T-helper 2 cell (primary cell): ENCODE measurements at regions not wholly inside any gene's neighbourhood (a gene's known extent, or its start where the extent isn't known, plus 50 kb on each side); places are given as distances from the start of the nearest gene placed in this dataset.

Source experiments
- DNase-seq, 5 experiments: peaks; one replicate each; pipeline versions ENCODE4 v3.0.0 to v3.0.0-alpha.2; 2012 to 2022

DNA sequence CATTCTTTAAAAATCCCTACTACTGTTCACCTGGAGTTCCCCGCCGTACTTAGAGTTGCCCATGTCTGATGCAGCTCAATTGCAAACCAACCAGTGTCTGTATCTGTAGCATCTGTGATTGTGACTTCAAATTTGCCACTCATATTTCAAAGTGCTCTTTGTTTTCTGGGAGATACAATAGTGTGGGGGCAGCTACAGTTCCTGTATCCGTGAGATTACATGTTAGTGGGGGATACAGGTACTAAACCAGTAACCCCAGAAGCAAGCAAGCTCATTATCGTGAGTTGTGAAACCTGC is 140.9 kb downstream of the ANKRD60 start:
- no peak for DNase-seq

DNA sequence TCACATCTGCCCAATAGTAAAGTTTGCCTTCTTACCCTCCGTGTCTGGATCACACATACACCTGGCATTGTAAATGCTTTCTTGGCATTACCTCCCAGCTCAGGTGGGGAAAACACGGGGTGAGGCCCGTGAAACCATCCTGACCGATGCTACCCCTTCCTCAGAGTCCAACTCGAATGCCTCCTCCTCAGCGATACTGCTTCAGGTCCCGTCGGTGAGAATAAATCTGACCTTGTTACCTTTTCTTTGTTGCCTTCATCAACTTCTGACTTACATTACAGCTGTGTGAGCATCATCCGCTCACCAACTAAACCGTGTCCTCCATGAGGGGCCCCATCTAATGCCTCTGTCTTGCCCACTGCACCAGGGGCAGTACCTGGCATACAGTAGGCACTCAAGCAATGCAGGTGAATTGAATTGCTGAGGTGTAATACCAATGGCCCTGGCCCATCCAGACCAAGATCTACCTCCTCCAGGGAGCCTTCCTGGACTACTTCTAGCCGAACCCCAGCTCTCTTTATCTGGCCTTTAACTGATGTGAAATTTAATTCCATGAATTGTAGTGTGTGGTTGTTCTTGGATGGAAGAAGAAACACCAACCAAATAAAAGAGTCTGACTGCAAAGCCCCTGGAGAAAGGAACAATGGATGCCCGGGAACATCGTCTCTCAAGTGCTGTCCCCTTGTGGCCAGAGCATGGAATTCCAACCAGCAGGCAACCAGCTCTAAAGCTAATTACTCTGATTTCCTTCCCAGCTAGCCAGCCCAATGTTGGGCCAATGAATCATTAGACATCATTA is 141.5 kb downstream of the ANKRD60 start:
- no peak for DNase-seq

DNA sequence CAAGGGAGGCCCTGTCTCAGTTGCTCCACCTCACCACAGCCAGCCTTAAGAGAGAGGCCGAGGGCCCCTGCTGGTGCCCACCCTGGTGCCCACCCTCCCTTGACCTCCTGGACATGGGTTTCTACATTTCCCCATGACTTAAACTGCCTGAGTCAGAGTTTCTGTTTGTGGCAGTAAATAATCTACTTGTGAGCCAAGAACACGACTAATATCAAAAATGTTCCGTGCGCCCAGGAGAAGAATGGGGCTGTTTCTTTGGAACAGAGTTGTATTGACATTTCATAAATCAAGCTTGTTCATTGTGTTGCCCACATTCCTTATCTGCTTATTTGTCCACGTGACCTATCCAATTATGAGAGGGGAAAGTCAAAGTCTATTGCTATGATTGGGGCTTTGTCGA is 143.5 kb downstream of the ANKRD60 start:
- no peak for DNase-seq

DNA sequence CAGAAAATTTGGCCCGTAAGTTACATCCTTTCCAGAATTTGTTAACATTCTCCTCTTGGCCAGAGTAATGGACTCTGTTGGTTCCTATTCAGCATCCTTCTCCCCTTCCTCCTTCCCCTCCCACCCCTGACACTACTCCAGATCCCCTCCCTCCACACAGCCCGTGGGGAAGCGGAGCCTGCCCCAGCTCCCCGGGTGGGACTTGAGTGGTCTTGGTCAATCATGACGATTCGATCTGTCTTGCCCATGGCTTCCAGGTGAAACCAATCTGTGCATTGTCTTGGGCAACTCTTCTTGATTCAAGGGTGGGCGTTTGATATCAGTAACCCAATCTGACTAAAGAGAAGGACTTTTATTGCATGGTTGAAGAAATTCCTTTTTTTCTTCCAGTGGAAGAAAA is 143.9 kb downstream of the ANKRD60 start:
- no peak for DNase-seq

DNA sequence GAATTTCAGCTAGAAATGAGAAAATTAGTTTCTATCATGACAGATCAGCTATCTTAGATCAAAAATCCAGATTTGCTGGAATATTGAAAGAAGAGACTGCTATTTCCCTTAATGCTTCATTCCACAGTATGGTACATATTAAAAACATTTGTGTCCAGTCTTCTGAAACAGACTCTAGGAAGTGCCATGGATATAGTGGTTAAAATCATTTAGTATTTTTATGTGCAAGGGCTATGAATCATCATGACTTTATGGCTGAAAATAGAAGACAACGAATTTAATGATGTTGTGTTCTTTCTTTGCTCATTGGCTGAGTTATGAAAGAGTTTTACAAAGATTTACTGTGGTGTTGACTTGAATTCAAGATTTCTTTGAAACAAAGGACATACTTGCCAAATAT is 146.6 kb downstream of the ANKRD60 start:
- no peak for DNase-seq

DNA sequence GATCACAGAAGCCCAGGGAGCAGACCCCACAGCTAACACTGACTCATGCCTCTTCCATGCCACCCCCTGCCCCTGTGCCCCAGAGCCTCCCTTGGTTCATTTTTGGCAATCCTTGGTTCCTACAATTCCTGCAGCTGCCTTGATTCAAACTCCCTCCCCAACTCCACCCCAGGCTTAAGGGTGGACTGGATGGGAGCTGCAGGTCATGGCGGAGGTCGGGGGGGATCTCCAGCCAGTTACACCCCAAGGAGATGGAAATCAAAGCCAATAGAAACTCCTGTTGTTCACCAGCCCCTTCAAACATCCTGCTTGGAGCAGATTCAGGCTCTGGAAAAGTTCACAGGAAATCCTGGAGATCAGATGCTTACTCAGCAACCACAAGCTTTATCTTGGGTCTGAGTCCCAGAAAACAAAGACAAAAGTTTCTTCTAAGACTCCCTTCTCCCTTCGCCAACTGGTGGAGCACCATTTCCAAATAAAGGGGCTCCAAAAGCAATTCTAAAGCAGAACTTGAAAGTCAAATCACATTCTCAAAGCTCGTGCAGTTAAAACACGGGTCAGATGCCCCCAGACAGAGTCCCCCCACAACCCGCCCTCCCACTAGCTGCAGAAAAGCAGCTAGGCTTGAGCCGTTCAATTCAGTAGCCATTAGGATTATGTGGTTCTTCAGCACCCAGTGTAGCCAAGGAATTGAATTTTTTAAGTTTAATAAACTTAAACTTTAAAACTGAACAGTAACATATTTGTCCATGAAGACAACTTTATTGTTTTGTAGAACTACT is 149.5 kb downstream of the ANKRD60 start:
- DNase-seq, result no peak

DNA sequence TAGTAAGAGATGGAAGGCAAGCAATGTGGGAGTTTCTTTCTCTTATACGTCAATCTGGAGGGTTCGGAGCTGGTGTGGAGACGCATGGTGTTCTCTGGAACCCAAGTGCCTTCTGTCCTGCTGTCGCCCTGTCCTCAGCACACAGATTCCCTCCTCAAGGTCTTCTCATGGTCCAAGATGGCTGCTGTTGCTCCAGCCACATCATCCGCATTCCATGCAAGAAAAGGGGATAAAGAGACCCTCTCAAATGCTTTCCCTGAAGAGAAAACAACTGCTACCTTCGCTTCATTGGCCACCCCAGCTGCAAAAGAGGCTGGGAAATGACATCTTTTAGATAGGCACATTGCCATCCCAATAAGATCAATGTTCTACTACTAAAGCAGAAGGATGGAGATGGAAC is 151.2 kb downstream of the ANKRD60 start:
- no peak for DNase-seq

DNA sequence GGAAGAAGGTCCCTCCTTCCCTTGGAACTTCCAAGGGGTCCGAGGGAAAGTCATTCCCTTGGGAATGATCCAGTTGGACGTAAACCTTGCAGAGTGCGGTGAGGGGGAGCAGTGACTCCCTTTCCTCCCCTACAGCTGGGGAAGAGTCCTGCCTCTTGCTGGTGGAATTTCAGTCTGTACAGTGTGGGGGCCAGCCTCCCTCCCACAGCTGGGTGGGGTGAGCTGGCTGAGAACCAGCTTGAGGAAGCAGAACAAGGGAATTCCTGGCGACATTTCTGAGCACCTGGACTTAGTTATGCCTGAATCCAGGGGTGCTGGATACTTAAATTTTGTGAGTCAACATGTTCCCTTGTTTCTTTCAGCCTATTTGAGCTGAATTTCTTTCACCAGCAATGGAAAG is 152.0 kb downstream of the ANKRD60 start:
- DNase-seq, result no peak

DNA sequence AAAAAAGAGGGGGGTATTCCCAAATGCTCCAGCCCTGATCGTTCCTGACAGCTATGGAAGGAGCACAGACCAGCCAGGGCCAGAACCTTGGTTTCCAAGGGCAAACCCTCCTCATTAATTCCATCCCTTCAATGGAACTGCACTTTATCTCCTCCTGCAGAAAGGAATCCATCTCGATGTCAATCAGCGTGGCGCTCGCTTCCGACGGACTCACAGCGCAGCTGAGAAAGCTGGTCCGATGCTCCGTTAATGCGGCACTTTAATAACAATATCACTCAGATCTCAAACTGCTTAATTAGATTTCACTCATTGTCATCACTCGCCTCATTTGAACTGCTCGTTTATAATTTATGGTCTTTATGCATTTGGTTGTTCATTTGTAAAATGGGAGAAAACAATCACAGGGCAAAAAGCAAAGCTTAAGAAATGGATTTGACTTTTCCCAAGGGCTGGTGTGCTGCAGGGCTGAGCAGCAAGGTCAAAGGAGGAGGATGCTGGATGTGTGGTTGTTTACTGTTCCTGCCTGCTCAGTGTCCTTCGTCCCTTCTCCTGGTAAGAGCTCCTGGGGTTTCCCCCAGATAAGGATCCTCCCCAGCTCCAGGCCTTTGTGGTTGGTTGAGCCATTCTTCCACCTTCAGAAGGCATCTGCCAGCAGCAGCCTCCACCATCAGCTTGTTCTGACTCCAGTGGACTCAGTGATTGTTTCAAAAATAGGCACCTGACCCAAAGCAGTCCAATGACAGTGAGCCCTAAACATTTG is 152.7 kb downstream of the ANKRD60 start:
- no peak for DNase-seq

DNA sequence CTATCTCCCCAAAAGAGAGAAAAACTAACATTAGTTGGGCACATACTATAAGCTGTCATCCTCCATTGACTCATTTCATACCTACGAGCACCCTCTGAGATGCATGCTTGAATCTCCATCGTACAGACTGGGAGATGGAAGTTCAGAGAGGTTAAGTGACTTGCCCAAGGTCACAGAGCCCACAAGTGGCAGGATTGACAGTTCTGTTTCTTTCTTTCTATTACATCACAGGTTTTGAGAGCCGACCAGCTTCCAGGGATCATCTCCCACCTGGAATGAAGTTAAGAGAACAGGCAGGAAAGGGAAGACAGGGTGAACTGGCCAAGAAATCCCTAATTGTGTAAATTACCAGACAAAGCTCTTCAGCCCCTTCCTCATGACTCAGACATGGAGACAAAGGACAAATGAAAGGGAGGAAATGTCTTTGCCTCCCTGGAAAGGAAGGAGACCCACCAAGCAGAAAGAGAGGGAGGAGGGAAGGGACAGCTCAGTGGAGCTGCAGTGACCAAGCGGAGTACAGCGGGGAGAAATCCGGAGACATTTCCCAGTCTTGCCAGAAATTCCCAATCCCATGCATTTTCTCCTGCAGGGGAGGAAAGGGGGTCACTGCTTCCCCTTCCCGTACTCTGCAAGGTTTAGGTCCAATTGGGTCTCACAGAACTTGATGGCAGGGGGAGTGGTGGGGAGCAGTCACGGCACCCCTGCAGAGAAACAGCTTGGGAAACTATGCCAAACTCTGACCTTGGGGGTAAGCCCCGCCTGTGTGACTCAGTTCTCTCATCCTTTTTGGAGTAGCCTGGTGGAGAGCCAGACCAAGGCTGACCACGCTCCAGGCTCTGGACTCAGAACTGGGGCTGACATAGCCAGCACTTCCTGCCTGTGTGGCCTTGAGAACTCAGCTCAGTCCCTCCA is 154.3 kb downstream of the ANKRD60 start:
- DNase-seq, result no peak

DNA sequence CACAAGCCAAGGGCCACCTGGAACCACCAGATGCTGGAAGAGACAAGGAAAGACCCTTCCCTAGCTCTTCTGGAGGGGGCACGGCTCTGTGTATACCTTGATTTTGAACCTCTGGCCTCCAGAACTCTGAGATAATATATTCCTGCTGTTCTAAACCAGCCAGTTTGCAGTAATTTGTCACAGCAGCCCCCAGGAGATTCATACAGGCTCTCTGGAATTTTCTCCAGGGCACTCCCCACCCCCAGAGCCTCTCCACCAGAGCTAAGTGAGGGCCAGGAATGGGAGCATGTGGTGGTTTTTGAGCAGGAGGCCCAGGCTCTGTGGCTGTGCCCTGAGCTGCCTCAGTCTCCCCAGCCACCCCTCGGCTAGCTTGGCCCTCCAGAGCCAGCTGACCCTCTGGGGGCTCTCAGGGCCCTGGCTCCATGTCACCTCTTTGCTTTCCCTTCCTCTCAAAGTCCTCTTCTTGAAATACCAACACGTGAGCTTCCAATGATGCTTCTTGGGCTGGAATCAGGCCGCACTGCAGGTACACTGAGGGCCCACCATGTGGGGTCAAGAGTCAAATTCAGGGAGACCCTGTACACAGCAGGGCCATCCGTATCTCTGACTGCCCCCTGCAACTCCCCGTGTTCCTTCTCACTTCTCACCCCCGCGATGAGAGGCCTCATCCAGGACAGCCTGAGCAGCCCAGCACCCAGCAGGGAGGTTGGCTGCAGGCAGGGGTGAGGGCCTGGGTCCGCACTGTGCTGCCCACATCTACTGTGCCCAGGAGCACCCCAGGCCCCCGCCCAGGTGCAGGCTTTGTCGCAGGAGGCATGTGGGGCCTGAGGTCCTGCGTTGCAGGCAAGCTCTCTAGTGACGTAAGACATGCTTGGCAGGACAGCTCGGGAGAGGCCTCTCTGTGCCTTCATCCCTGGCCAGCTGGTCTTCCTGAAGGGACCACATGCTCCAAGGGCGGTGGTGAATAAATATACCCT is 155.5 kb downstream of the ANKRD60 start:
- no peak for DNase-seq

DNA sequence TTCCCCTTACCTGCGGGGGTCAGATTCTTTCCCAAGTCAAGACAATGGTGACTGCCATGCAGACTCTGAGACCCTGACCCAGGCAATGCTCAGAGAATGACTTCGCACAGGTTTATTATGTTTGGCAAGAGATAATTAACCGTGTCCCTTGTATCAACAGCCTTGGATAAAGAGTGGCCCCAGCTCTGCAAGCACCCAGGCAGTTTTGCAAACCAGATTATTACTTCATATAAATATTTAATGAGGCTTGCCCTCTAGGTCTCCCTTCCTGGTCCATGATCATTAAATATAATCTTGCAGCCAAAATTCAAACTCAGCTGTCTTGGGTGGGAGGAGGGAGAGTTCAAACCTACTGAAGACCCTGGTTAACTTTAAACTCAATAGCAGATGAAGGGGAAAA is 156.5 kb downstream of the ANKRD60 start:
- no peak for DNase-seq

DNA sequence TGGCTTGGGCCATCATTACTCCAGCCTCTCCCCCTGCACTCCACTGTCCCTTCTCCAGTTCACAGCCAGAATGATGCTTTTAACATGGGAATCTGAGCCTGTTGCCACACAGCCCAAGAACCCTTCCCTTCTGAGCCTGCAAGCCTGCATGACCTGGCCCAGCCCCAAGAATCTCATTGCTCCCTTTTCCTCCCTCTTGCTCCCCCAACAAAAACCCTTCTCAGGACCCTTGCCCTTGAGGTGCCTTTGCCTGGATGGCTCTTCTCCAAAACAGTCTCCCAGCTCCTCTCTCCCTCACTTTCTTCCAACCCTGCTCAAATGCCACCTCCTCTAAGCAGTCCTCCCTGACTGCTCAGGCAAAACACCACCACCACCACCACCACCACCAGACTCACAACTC is 157.2 kb downstream of the ANKRD60 start:
- DNase-seq, result no peak

DNA sequence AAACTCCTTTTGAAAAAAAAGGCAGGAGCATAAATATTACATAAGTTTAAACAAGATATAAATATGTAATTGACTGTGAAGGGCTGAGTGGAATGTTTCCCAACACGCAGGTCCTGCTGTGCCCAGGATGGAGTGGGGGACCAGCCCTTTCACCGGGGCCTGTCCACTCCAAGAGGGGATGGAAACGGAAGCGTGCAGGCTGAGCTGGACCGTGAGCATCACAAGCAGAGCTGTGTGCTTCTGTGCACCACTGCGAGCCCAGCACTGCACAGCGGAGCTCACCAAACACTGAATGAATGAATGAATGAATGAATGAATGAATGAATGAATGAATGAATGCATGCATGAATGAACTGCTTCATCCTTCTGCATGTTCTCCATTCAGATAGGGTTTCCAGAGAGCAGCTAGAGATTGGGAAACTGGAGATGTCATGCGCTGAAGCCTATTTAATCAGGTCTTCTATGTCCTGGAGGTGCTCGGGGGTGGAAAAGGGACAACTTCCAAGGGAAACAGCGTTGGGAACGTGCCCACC is 157.7 kb downstream of the ANKRD60 start:
- no peak for DNase-seq

DNA sequence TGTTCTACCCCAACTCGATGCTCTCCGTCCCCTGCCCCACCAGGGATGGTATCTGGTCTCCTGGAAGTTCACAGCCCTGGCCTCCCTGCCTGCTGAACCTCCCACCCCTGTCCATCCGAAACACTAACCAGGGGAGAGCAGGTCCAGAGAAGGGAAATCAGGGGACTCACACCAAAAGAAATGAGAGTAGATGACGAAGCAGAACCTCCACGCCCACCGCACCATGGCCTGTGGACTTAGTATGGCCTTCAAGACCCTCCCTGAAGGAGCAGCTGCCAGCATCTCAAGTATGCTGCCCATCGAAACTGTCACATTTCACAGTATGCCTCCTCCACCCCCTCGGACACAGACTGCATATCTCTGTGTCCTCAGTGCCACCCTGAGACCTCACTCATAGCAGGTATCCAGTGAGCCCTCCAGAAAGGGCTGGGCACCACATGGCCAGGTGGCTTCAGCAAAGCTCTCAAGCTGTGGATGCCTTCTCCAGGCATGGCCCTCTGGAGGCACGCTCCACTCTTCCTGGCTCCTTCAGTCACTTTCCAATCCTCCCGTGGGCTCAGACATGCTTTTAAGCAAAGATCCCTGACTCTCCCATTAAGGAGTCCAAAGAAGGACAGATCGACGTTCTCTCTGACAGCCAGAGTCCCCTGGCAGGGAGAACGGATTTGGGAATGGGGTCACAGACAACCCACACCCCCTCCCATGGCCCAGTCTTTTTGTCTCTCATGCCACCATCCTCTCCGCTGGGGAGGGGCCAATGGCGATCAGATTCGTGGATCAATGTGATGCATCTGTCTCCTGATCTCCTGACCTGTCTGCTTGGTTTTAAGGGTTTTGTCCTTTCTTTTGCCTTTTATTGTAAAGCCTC is 158.4 kb downstream of the ANKRD60 start:
- no peak for DNase-seq

DNA sequence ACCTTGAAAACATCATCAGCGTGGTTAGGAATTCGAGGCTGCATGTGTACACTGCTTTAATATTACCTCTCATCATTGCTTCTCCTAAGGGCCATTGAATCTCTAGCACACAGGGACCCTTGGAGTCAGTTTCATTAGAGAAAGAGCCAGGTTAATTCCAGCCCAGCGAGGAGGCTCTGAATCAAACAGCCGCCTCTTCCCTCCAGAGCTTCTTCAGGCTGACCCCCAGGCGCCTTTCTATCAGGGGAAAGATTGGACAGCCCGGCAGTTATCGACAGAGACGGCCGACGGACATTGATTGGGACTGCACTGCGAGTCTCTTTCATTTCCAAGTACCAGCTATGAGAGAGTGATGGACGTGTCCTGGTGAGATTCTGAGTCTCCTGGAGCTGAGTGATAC is 159.2 kb downstream of the ANKRD60 start:
- no peak for DNase-seq

DNA sequence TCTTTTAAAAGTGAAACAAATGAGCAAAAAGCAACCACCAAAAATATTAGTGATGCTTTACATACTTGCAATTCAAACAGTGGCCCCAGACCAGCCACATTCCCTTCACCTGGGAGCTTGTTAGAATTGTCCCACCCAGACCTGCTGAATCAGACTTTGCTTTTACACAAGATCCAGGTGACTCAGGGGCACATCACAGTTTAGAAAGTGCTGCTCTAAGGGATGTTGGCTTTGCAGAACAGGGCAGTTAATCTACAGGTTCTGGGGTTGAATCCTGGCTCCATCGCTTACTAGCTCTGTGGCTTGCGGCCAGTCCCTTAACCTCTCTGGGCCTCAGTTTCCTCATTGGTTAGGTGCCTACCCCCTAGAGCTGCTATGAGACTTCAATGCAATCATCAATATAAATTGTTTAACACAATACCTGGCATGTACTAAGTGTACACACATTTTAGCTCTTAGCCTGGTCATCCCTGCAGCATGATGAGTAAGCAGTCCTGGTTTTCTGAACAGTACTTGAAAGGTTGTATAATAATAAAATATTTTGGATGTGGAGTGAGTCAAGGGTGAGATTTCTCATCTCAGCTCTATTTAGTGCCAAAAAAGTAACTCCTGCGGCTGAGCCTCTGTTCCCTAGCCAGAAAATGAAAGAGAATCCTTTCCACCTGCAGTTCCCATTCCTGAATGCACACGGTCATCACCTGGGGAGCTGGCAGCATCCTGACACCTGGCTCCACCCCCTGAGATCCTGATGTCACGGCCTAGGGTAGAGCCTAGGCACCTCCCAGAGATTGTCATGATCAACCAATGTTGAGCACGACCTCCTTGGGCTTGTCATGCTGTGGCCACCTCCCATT is 162.7 kb downstream of the ANKRD60 start:
- DNase-seq, result no peak

DNA sequence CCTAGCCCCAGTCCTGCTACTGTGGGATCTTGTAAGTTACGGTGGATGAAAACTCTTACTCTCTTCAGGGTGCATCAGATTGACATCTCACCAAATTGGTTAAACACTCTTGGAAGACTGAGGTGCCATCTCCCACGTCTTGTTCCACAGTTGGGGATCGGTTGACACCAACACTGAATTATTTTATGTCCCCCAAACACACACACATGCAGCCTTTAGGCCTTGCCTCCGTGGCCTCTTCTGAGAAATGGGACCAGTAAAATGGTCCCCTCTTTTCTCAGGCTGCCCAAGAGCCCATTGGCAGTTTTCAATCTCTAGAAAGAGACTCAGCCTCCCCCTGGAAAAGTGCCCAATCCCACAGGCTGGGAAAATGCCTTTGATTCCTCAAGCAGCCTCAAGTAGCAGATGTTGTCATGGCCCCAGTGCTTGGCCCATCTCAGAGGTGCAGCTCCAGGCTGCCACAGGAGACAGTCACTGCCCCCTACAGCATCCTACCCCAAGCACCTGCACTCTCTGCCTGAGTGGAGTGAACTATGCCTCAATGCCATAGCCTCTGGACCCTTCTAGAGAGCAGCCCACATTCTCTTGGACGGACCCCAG is 163.9 kb downstream of the ANKRD60 start:
- DNase-seq, result no peak

DNA sequence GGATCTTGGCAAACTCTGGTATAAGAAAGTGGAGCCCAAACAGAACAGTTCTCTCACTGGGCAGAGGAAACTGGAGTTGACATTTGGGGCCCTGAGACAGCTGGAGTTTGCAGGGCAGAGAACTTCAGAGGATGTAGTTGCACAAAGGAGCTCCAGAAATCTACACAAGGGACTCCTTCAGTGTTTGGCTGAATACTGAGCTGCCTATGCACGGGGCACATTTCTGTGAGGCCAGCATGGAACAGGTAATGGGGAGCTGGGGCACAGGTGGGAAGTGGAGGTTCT is 169.3 kb downstream of the ANKRD60 start:
- DNase-seq, result no peak
